Pancreas (tissue), 10 donors: ENCODE measurements at regions not wholly inside any gene's neighbourhood (a gene's known extent, or its start where the extent isn't known, plus 50 kb on each side); places are given as distances from the start of the nearest gene placed in this dataset.
A peak's percentile ranks its signal among the peaks of the same experiment; 100 is the strongest.

Source experiments
- ATAC-seq, 4 donors: fragments of 200-7000 bp; cut with Tn5 transposase; one replicate each; pipeline versions ENCODE4 v1.8.0 to v1.9.1; 2020; ENCODE audit warnings: mild to moderate bottlenecking in 4 of 4, moderate library complexity in 4 of 4
- DNase-seq, 6 donors: peaks; one replicate each; pipeline ENCODE4 v3.0.0-alpha.2; 2020
- FAIRE-seq: peaks from 2 replicates; lab custom pipeline; 2012; peaks lifted over from hg19 to GRCh38; lab: Jason Lieb, UNC
- H3K27ac ChIP-seq, 4 donors: fragments of 200-600 bp; sonication (generic); 1 replicate in 3 of 4; 2 replicates in 1 of 4; pipeline versions ENCODE4 v1.5.0 to v1.8.0; 2020
- H3K27me3 ChIP-seq, 4 donors: fragments of 200-600 bp; one replicate each; pipeline ENCODE4 v1.8.0; 2021
- H3K36me3 ChIP-seq, 3 donors: fragments of 200-600 bp; sonication (generic) in 1 of 3; one replicate each; pipeline versions ENCODE4 v1.5.0 to v1.8.0; 2020 to 2021
- H3K4me1 ChIP-seq, 3 donors: fragments of 200-600 bp; one replicate each; pipeline ENCODE4 v1.8.0; 2021
- H3K4me3 ChIP-seq, 4 donors: fragments of 200-600 bp; sonication (generic) in 2 of 4; one replicate each; pipeline versions ENCODE4 v1.5.0 to v1.8.0; 2020 to 2021
- H3K9me3 ChIP-seq, 4 donors: fragments of 200-600 bp; one replicate each; pipeline ENCODE4 v1.8.0; 2021
- WGBS, 2 donors: extraction: QIAGEN DNeasy Blood & Tissue Kit; methylation state at CpG; one replicate each; pipeline ENCODE4 v1.1.7; 2013; 5-methylcytosine and 5-hydroxymethylcytosine counted together
- intact Hi-C, 3 donors: fragments of 100-400 bp; cut with DNase I; formaldehyde crosslinking; loops; one replicate each; pipeline versions ENCODE4 v1.11.1 to v1.14.2; 2022
- TF ChIP-seq, protein P1 (sequence below), 4 donors: fragments of 200-600 bp; sonication (generic) in 3 of 4; IDR thresholded peaks; one replicate each; pipeline versions ENCODE4 v1.5.0 to v1.8.0; 2021; ENCODE audit warnings: antibody characterized with exemption in 4 of 4
- donor health status: healthy with polysubstance abuse.
- donor health status: DM: no; HTN: no; CAD: no; lungs with moderate emphysema.
- donor health status: DM: no; HTN: no; CAD: no.
- donor health status: control.
- donor health status: control.
- donor health status: Bipolar disorder and iron deficiency.
- donor health status: DM: yes; HTN: yes; CAD: no.
- donor health status: DM: no; HTN: no; CAD: no.
- donor health status: DM: no; HTN: no; CAD: no.
- donor health status: DM: yes; HTN: yes; CAD: no.

DNA sequence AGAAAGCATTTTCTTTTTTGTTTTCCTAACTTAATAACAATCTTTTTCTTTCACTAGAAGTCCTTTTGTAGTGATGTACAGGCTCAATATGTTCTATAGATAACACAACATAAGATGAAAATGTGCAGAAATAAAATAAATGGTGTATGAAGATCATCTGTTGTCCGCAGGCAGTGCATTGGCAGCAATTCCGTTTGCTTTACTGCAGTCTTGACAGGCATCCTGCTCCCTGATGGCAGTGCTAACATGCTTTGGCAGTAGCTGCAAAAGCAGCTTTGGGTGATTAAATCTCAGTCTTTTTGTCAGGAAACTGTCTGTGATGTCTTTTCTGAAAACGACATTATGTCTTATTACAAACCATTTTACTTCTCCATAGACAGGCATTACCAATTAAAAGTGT lies 131.4 kb downstream of the TRAM1L1 start:
- TF ChIP-seq, protein P1, sequence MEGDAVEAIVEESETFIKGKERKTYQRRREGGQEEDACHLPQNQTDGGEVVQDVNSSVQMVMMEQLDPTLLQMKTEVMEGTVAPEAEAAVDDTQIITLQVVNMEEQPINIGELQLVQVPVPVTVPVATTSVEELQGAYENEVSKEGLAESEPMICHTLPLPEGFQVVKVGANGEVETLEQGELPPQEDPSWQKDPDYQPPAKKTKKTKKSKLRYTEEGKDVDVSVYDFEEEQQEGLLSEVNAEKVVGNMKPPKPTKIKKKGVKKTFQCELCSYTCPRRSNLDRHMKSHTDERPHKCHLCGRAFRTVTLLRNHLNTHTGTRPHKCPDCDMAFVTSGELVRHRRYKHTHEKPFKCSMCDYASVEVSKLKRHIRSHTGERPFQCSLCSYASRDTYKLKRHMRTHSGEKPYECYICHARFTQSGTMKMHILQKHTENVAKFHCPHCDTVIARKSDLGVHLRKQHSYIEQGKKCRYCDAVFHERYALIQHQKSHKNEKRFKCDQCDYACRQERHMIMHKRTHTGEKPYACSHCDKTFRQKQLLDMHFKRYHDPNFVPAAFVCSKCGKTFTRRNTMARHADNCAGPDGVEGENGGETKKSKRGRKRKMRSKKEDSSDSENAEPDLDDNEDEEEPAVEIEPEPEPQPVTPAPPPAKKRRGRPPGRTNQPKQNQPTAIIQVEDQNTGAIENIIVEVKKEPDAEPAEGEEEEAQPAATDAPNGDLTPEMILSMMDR (IDR thresholded peaks at IDR 0.05), result no peak
- H3K4me3 ChIP-seq, result no peak overlapping the region
- 23 to 25% methylated on average over 3 of the region's 3 CpGs for whole genome bisulfite sequencing, 2 donors
- DNase-seq (no peak), FAIRE-seq (no peak), ATAC-seq (no peak)
- H3K36me3 ChIP-seq, result no peaks in the 10 kb centered on the region
- H3K9me3 ChIP-seq, result no peaks in the 10 kb centered on the region
- no peaks in the 10 kb centered on the region for H3K27me3 ChIP-seq
- intact Hi-C loops, result no loop called here
- no peak overlapping the region for H3K27ac ChIP-seq
- H3K4me1 ChIP-seq, result no peaks in the 10 kb centered on the region

DNA sequence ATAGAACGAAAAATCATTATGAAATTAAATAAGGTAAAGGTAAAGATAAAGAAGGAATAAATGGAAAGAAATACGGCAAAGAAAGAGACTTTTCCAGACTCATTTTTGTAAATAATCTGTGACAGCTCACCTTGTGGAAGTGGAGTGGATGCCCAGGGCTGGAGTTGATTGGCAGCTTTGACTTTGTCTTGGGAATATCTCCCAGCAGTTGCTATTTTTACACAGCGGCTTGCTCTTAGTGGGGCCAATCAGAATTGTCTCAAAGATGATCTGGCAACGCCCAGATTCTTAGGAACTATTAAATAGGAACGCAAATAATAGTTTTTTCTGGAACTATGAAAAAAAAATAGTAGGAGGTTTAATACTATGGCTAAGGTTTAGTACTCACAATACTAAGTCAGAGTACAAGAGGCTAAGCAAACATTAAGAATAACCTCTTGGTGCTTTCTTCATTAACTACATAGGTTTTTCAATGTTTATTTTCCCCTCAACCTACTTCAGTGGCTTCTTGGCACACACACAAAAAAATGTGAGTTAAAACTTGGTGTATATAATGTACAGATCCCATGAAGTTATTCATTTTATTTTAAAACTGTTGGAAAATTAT lies 132.7 kb downstream of the TRAM1L1 start:
- Histone ChIP-seq H3K4me3 (no peak overlapping the region), H3K4me1 (no peaks in the 10 kb centered on the region), H3K27ac (no peak overlapping the region), H3K9me3 (no peaks in the 10 kb centered on the region), H3K27me3 (no peaks in the 10 kb centered on the region), H3K36me3 (no peaks in the 10 kb centered on the region)
- TF ChIP-seq, protein P1 (IDR thresholded peaks at IDR 0.05), result no peak
- DNase-seq (no peak), FAIRE-seq (no peak), ATAC-seq (no peak)
- intact Hi-C loops, result no loop called here
- whole genome bisulfite sequencing, 2 donors, result 52 to 56% methylated on average over 5 of the region's 5 CpGs

DNA sequence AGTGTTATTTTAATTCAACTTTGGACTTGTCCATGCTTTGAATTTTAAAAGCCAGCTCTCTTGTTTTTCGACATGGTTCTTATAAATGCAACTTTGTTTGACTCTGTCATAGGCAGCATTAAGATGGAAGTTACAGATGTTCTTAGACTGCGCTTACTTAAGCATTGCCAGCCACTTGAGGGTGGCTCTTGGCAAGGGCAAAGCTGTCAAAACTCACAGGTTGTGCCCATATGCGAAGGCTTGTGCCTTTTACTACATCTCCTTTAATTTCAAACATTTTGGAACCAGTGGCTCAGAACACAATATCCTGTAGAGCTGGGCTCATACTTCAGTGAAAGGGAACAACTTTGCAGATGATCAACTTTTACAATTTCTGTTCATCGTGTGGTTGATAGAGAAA lies 135.5 kb downstream of the TRAM1L1 start:
- Histone ChIP-seq H3K9me3 (no peaks in the 10 kb centered on the region), H3K27me3 (no peaks in the 10 kb centered on the region), H3K27ac (no peak overlapping the region), H3K4me3 (no peak overlapping the region), H3K4me1 (no peaks in the 10 kb centered on the region), H3K36me3 (no peaks in the 10 kb centered on the region)
- 73 to 74% methylated on average over 4 of the region's 4 CpGs for WGBS, 2 donors
- ATAC-seq (no peak), FAIRE-seq (no peak), DNase-seq (no peak)
- intact Hi-C loops, result no loop called here
- TF ChIP-seq, protein P1 (IDR thresholded peaks at IDR 0.05), result no peak

DNA sequence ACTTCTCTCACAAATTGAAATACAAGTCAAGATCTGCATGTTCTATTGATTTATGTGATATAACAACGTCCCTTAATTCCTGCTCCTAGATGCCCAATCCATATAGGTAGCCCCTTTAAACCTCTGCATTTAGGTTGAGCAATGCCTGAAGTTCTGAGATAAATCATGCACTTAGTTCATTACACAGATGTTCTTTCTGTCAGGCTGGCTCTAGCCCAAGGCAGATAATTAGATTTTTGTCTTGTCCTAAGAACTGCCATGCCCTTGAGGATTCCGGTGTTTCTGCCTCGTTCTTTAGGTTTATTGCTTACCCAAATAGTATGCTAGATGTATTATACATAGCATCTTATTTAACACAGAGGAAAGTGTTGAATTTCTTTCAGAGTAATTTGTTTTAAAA lies 143.1 kb downstream of the TRAM1L1 start:
- intact Hi-C loops, result no loop called here
- no peaks in the 10 kb centered on the region for H3K9me3 ChIP-seq
- WGBS, 2 donors, result 35 to 49% methylated on average over 3 of the region's 3 CpGs
- H3K4me1 ChIP-seq, result no peaks in the 10 kb centered on the region
- no peak overlapping the region for H3K27ac ChIP-seq
- no peaks in the 10 kb centered on the region for H3K36me3 ChIP-seq
- no peak for DNase-seq
- FAIRE-seq, result no peak
- no peak for ATAC-seq
- H3K27me3 ChIP-seq, result no peaks in the 10 kb centered on the region
- TF ChIP-seq, protein P1 (IDR thresholded peaks at IDR 0.05), result no peak
- H3K4me3 ChIP-seq, result no peak overlapping the region

DNA sequence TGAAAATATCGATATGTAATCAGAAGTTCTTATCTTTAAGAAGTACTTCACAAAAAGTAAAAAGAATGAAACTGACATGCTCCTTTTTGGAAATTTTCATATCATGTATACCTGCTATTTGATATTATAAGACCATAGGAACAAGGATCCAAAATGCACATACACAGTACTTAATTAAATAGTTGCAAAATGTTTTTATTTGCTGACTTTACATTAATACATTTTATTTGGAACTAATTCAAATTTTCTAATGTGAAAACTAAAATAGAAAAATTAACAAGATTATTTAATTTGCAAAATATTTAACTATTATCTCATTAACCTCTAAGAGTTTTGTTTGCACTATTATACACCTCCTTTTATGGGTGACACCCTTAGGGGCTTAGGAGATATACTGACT lies 155.0 kb downstream of the TRAM1L1 start:
- ATAC-seq (no peak), DNase-seq (no peak), FAIRE-seq (peak; percentile 57)
- TF ChIP-seq, protein P1 (IDR thresholded peaks at IDR 0.05), result no peak
- Histone ChIP-seq H3K4me1 (no peaks in the 10 kb centered on the region), H3K36me3 (no peaks in the 10 kb centered on the region), H3K27me3 (peaks cover 0 to 3% (median 0%) of the 10 kb centered on the region in 4 donors), H3K27ac (no peak overlapping the region), H3K4me3 (no peak overlapping the region), H3K9me3 (no peaks in the 10 kb centered on the region)
- intact Hi-C loops, result no loop called here
- 60 to 77% methylated on average over 1 of the region's 1 CpG for WGBS, 2 donors
